ENCODE measurements at regions not wholly inside any gene's neighbourhood (a gene's known extent, or its start where the extent isn't known, plus 50 kb on each side); places are given as distances from the start of the nearest gene placed in this dataset.

DNA sequence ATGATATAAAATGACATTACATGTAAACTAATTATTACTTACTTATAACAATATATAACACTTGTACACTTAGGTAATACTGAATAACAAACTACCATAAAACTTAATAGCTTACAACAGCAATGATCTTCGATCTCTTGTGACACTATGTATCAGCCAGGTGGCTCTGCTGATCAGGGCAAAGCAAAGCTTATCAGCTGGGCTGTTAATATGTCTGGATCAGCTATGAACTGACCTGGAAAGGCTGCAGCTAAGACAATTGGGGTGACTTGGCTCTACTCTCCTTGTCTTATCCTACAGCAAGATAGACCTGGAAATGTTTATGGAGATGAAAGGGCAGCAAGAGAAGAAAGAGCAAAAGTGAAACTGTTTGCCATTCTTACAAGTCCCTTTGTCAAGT lies 511.3 kb downstream of the TLR4 start:
- no peak for DNase-seq

DNA sequence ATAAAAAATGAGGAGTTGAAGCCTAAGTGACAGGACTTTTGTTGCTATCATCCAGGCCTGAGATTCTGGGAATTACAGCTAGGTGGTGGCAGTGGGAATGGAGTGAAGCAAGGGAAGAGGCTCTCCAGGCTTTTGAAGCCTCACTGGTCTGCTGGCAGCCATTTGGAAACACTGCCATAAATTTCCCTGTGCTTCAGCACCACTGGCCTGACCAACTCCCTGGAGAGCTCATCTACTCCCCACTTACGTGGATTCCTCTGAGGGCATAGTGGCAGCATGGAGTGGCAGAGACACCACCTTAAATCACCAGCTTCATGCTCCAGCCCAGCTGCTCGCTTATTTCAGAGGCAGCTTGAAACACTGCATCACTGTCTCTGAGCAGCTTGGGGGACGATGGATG lies 518.2 kb downstream of the TLR4 start:
- DNase-seq: no peak

DNA sequence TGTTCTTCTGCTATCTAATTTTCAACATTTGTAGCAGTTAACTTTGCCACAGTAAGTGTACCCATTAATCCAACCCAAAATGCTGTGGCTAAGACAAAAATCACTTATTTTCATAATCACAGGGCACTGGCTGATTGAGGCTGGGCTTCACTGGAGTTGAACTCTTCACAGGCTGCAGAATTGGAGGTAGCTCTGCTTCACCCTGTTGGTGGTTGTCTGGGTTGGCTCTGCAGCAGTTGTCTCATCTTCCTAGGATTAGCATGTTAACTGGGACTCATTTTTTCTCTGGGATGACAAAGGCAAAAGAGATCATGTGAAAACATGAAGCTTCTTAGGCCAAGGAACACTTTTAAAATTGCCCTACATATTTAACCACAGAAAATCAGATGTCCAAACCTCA lies 518.9 kb downstream of the TLR4 start:
- no peak for DNase-seq

DNA sequence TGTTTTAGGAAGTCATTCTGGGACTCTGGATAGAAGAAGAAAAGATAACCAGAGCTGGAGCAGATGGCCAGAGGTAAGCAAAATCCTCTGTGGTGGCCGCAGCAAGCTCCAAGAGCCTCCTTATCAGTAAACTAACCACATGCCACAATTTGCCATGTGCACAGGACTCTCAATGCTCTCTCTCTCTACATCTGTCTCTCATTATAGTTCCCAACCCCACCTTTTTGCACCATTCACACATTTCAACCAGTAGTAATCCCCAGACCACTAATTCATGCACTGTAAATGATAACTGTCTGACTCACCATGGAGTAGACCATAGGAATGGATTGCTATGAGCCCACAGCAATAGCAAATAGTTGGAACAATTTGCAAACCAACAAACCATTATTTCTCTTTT lies 526.1 kb downstream of the TLR4 start:
- DNase-seq: no peak

DNA sequence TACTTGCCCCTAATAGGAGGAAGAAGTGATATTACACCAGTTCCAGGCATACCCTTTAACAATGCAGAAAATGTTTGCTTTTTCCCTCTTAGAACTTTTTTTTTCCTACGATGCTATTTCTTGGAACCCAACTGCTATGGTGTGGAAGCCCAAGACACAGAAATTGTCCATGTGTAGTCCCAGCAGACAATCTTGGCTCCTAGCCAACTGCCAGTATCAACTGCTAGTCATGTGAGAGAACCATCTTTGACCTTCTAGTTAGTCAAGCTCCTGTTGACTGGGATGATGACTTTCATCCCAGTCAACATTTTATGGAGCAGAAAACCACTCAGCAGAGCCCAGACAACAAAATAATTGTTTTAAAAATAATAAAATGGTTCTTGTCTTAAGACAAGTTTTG lies 532.4 kb downstream of the TLR4 start:
- DNase-seq: no peak

DNA sequence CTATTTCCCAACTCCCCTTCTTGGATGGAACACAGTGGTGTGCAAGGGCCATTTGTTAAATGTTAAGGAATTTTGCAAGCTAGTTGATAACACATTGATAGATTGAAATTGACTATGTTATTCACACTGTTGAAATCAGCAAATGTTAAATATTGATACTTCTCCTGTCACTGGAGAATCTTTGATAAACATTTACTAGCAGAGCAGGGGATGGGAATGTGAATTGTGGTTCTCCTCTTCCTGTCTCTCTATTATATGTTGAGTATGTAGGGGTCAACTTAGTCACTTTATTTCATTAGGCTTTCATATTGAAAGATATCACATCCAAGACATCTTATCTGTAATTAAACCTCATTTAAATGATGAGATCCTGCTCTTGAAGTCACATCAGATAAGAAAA lies 533.9 kb downstream of the TLR4 start:
- DNase-seq: no peak

DNA sequence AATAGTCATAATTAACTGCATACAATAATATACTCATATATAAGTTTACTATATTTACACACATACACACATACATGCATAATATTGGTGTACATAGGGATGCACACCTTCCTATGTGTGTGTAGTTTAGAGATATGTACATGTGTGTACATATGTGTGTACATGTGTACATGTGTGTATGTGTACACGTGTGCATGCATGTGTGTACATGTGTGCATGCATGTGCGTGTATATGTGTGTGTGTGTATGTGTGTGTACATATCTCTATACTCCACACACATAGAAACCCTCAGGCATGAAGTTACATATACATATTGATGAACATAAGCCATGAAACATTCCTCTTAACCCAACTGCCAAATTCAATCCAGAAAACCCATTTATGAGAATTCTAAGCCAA lies 547.8 kb downstream of the TLR4 start:
- no peak for DNase-seq

DNA sequence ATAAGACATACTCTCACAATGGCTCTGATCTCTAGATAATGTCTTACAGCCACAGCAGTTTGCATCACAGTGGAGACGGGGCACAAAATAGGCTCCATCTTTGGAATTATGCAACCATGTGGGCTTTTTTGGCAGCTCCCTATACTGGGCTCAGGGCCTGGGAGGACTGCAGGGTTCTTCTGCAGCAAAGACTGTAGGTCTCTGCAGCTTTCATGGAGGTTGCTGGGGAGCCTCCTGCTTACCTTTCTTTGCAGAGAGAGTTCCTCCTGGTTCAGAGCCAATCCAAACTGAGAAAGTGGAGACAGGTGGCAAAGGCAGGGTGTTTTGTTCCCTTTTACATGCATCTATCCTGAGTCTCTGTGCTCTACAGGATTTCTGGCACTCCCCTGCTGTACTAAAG lies 558.0 kb downstream of the TLR4 start:
- no peak for DNase-seq

DNA sequence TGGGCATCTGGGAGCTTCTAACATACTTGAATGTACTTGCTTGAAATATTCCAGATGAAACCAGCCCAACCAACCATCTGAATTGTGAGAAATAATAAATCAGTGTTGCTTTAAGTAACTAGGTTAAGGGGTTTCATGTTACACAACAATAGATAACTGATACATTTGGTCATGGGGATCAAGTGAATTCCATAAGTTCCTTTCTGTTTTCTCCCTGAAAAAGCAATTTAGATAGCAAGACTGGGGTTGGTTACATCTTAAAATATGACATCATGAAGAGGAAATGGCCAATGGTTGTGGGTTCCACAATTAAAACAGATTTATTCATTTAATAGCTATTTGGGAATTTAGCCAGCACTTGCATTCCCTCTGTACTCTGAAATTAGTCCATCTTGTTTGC lies 559.7 kb downstream of the TLR4 start:
- DNase-seq: no peak

DNA sequence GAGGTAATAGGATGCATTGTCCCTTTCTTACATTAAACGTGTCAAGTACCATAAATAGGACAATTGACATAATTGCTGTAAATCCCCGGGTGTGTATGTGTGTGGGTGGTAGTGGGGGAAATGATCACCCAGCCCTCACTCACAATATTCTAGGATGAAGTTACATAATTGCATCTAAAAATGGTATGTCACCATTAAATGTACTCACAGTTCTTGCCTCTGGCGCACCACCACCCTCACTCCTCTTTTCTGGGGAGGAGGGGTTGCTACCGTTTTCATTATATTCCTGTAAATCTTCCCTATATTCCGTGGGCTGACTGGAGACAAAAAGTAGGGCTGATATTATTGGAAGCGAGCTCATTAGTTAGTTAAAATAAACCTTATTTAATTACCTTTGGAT lies 563.8 kb downstream of the TLR4 start:
- DNase-seq: no peak

DNA sequence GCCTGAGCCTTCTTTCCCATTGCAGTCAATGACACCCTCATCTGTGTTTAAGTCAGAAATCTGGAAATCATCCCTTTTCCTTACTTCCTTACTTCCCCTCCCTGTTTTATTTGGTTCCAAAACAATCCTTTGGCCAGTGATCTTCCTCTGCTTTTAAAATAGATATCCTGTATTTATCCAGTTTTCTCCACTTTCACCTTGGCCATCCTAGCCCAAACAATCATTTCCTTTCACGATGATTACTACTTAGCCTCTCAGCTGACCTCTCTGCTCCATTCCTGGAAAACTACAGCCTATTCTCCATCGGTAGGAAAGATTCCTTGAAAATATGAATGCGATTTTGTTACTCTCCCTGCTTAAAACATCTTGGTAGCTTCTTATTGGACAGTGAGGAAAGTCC lies 565.4 kb downstream of the TLR4 start:
- DNase-seq: no peak

DNA sequence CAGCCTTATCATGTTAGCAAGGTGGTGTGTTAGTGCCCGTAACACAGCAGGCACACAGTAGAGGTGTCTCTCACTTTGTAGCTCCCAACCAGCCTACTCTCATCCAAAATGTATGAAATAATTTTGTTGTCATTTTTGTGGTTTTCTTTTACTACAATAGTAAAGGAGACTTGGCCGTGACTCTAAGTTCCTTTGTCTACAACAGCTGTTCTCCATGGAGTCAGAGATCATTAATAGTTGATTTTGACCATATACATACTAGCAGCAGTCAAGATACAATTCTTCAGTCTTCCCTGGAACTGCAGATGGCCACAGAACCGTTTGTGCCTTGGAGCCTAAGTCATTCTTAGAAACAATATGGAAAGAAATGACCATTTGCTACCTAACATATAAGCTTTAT lies 567.1 kb downstream of the TLR4 start:
- DNase-seq: no peak

DNA sequence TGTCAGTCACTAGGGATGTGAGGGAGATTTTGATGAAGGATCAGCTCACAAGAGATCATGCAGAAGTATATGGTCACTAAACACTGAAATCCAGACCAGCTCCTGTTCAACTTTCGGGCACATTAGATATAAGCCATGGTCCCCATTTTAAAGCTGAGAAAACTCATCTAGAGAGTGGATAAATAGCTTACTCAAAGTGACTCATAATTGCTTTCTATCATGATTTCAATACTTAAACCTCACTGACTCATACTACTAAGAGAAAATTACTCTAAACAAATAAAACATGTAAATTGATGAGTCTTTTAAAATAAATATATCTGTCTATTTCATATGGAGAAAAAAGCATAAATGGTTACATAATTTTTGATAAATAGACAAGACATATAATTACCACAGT lies 567.7 kb downstream of the TLR4 start:
- no peak for DNase-seq

DNA sequence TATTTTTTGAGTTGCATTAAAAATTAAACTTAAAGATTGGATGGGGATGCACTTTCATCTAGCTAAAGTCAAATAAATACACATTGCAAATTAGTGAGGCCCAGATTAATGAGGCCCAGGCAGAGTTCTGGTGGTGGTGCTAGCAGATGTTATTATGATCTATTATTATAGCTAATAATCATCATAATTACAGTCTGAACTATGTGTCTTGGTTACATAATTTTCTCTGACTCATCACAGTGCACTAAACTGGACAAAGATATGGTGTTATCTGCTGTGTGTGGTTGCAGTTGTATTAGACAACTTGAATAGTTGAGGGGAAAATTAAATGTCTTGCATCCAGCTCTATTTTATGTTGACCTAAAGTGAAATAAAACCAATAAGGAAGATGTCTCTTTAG lies 568.8 kb downstream of the TLR4 start:
- DNase-seq: no peak

DNA sequence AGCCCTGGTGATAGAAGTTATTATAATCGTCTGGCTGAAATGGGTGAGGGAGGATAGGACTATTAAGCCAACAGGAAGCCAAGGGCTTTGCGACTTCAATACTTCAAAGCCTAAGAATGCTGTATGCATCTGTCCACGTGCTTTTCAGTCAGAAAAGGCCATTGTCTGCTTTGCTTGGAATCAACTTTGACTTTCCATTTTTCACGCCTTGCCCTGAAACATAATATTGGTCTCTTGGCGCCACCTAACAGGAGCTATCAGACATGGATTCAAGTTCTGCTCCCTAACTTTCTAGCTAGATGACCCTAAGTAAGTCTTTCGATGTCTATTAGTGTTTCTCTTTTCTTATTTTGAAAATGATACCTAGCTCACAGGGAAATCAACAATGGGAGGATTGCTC lies 572.6 kb downstream of the TLR4 start:
- DNase-seq: no peak

DNA sequence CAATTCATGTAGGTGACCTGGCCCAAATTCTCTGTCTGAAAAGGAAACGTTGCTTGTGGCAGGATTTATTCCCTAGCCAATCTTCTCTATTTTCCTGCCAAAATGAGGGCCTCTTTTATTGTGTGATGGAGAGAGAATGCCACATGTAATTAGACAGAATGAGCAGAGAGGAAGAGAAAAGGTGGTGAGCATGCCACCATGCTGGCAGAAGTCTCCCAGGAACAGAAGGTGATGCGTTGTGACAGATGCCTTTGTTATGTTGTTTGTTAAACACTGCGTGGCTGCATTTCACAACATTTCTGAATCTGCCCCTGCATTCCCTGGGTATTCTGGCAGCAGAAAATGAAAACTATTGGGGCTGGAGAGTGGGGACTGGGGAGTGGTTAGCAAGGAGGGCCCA lies 577.6 kb downstream of the TLR4 start:
- DNase-seq: no peak

DNA sequence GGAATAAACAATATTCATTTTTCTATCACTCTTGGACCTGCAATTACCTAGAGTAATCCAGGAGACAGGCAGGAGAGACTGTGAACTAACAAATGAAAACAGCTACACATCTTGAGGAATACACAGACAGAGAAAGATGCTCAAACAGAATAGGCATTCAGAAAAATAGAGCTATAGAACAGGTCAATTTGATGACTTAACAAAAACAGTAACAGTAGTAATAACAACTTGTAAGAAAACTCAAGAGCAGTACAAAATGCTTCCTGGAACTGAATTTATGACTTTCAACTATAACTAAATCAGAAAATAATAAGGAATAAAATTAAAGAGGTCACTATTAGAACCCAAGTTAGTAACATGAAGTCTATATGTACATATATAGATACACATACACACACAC lies 579.3 kb downstream of the TLR4 start:
- no peak for DNase-seq

DNA sequence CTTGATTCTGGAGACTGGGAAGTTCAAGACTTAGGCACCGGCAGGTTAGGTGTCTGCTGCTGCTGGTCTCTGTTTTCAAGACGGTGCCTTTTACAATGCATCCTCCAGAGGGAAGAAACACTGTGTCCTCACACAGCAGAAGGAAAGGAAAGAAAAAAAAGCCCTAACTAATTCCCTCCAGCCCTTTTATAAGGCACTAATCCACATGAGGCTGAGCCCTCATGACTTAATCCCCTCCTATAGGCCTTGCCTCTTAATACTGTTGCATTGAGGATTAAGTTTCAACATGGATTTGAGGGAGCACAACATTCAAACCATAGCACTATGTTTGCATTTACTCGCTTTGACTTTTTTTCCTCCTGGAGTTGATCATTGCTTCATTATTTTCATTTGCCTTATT lies 585.9 kb downstream of the TLR4 start:
- DNase-seq: no peak

DNA sequence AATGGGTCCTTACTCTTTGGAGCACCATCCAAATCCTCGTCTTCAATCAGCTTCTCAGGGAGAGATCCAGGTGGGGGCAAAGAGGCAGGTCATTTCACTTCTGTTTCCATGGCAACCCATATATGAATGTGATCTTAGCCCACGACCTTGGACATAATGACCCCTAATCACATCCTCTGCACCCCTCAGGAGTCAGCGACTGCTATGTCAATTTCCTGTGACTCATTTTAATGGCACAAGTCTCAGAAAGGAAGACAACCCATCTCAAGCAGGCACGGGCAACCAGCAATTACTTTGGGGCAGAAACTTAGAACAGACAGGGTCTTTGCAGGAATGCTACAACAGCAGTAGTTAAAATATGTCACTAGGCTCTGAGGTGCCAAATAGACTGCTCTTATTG lies 591.2 kb downstream of the TLR4 start:
- DNase-seq: no peak

DNA sequence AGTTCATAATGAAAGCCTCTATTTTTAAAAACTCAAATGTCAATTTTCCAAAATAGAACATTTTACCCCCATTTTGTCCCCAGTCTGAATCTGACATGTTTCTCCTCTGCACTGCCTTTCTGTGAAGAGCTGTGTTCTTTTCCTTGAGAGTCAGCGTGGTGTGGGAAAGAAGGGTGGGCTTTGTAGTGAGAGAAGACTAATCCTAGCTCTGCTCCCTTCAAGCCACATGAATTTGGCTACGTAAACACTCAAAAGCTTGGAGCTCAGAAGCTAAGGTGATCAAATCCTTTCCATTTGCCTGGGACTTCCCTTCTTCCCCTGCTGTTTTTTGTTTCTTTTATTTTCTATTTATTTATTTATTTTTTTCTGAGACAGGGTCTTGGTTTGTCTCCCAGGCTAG lies 598.5 kb downstream of the TLR4 start:
- no peak for DNase-seq

DNA sequence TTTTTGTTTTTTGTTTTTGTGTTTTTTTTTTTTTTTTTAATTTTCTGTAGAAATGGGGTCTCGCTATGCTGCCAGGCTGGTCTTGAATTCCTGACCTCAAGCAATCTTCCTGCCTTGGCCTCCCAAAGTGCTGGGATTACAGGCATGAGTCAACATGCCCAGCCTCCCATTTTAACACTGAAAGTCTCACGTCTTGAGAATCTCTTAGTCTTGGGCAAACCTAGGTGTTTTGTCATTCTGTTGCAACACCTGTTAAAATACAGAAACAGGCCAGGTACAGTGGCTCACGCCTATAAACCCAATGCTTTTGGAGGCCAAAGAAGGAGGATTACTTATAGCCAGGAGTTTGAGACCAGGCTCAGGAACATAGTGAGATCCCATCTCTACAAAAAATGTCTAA lies 599.0 kb downstream of the TLR4 start:
- no peak for DNase-seq

DNA sequence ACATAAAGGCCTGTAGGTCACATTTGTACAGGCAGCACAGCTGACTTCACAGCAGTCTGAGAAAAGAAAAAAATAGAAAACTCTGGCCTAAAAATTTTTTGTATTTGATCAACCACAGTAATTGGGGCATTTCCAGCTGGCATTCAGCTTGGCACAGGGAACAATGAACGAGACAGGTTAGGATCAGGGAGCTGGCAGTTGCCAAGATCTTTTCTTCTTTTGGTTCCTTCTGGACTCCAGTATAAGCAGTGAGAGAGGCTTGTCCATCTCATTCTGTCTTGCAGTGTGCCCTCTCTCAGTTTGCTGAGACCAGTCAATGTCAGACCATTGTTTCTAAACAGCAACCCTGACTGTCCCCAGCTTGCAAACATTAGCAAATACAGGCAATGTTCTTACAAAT lies 601.1 kb downstream of the TLR4 start:
- no peak for DNase-seq

DNA sequence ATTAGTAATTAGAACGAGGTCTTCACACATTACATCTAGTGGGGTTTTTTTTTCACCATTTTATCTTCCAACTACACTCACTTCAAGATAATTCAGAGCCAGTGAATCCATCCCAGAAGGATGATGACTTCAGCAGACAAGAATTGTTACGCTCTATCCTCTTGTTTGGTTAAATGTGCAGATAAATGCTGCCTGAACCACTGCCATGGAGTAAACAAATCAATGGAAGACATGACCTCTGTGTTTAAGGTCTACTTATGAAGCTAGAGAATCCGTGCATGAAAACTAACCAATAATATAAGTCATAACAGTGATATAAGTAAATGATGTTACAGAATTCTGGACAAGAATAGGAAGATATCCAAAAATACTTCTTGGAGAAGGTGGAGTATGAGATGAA lies 602.6 kb downstream of the TLR4 start:
- DNase-seq: no peak

DNA sequence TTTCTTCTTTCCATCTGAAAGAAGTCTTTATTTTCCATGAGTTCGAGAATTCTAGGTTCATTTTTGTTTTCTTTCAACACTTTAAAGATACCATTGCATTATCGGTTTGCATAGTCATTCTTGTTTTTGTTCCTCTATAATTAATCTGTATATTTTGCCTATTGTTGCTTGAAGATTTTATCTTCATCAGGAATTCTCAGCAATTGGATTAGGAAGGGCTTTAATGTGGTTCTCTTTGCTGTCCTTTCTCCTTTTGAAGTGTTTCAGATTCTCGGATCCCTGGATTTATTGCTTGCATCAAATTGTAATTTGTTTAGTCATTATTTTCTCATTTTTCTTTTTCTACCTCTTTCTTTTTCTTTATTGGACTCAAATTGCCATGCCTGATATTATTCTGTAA lies 609.8 kb downstream of the TLR4 start:
- no peak for DNase-seq

DNA sequence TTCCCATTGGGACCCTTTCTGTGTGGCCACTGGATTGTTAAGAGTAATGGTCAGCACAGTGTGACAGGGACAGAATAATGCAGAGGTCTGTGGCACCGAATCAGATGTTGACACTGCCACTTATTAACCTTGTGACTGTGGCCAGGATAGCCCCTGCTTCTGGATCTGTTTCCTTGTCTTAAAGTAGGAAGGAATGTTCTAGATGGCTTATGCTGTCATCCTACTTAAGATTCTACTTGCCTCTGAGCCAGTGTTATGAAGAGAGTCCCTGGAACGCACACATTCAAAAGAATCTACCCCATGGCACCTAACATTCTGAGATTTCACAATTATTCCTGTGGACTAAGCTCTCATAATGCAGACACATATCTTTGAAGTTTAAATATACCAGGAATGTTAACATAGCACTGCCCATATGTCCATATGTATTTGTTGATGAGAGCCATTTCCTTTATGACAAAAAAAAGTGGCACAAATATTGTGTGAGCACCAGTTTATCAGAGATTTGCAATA lies 612.7 kb downstream of the TLR4 start:
- DNase-seq: no peak

DNA sequence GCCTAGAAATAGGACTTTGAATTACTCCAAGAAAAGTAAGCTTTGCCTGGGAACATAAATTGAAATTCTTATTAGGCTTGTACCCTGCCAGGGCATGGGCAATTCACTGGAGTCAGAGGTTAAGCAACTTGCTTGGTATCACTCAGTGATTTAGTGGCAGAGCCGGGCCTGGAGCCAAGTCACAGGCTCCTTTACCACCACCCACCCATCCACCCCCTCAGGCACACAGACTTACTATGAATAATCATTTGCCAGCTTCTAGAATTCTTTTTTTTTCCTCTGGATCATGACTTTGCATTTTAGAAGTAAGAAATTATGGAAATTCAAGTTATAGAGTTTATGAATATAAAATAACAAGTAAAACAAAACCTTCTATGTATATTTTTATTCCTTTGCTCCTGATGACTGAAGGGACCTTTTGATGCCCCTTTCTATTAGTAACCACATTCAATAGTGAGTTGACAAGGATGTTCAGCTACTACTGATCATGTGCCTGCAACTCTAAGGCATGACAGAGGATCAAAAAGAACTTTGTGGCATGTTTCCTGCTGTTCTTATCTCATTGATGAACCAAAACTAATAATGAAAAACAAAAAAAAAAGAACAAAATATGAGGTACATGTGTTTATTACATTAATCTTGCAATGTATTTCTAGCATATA lies 614.7 kb downstream of the TLR4 start:
- no peak for DNase-seq
